ENCODE measurements at regions not wholly inside any gene's neighbourhood (a gene's known extent, or its start where the extent isn't known, plus 50 kb on each side); places are given as distances from the start of the nearest gene placed in this dataset.

DNA sequence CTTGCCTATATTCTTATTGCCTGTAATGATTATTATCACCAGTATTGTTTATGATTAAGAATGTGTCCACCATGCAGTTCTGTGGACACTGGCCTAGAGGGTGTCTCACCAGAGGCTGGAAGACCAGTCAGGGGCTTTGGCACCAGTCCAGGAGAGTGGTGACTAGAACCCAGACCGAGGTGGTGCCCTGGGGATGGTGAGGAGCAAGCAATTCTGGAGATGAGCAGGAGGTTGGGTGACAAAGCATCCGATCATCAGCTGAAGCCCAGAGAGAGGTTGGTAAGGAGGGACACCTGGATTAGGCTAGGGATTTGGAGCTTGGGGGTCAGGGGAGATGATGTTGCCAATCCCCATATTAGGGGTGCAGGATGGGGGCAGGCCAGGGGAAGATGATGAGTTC lies 124.4 kb downstream of the EMX2 start:
- TF ChIP-seq EP300 (IDR thresholded peaks at IDR 0.05; ENCODE audit: borderline replicate concordance in 1 of 2, control insufficient read depth in 1 of 2, low read depth in 2 of 2, low read length in 2 of 2) (no peak), BCL3 (IDR thresholded peaks at IDR 0.05; ENCODE audit: borderline replicate concordance, insufficient read depth, low read depth, low read length, poor library complexity, severe bottlenecking) (no peak), JUNB (IDR thresholded peaks at IDR 0.05) (no peak), POLR2A (IDR thresholded peaks at IDR 0.05; ENCODE audit: low read depth, low read length) (no peak), NR2C2 (IDR thresholded peaks at IDR 0.05; ENCODE audit: borderline replicate concordance, control insufficient read depth, insufficient read length, low read depth) (no peak), PRDM15 (CRISPR knock-in tag; IDR thresholded peaks at IDR 0.05) (no peak), EZH2 (IDR thresholded peaks at IDR 0.05; ENCODE audit: borderline replicate concordance, control insufficient read depth, low read depth, low read length) (no peak), EGR1 (IDR thresholded peaks at IDR 0.05; ENCODE audit: borderline replicate concordance in 1 of 2, low read depth in 2 of 2, low read length in 2 of 2) (no peak), MTA3 (IDR thresholded peaks at IDR 0.05; ENCODE audit: borderline replicate concordance, low read length) (no peak), CREB1 (IDR thresholded peaks at IDR 0.05; ENCODE audit: low read depth) (no peak), POU2F2 (IDR thresholded peaks at IDR 0.05; ENCODE audit: borderline replicate concordance, low read depth, low read length) (no peak)
- TF ChIP-seq, protein P1, sequence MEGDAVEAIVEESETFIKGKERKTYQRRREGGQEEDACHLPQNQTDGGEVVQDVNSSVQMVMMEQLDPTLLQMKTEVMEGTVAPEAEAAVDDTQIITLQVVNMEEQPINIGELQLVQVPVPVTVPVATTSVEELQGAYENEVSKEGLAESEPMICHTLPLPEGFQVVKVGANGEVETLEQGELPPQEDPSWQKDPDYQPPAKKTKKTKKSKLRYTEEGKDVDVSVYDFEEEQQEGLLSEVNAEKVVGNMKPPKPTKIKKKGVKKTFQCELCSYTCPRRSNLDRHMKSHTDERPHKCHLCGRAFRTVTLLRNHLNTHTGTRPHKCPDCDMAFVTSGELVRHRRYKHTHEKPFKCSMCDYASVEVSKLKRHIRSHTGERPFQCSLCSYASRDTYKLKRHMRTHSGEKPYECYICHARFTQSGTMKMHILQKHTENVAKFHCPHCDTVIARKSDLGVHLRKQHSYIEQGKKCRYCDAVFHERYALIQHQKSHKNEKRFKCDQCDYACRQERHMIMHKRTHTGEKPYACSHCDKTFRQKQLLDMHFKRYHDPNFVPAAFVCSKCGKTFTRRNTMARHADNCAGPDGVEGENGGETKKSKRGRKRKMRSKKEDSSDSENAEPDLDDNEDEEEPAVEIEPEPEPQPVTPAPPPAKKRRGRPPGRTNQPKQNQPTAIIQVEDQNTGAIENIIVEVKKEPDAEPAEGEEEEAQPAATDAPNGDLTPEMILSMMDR (IDR thresholded peaks at IDR 0.05 in 2 of 3, conservative IDR thresholded peaks at IDR 0.05 in 1 of 3; ENCODE audit: control insufficient read depth in 2 of 3, extremely low read depth in 1 of 3, insufficient read depth in 1 of 3, low read depth in 3 of 3, low read length in 3 of 3) = no peak
- TF ChIP-seq, protein P2, sequence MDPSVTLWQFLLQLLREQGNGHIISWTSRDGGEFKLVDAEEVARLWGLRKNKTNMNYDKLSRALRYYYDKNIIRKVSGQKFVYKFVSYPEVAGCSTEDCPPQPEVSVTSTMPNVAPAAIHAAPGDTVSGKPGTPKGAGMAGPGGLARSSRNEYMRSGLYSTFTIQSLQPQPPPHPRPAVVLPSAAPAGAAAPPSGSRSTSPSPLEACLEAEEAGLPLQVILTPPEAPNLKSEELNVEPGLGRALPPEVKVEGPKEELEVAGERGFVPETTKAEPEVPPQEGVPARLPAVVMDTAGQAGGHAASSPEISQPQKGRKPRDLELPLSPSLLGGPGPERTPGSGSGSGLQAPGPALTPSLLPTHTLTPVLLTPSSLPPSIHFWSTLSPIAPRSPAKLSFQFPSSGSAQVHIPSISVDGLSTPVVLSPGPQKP (IDR thresholded peaks at IDR 0.05; ENCODE audit: low read depth, low read length) = no peak

Measured in GM12878 (cell line).